Aorta (tissue), 5 donors: ENCODE measurements at regions not wholly inside any gene's neighbourhood (a gene's known extent, or its start where the extent isn't known, plus 50 kb on each side); places are given as distances from the start of the nearest gene placed in this dataset.
"Not testable (repeated sequence)": the region's sequence is repeated elsewhere in the genome, so short reads cannot be mapped to it uniquely, and the experiment has no call there.

Source experiments
- ATAC-seq: fragments of 200-7000 bp; cut with Tn5 transposase; one replicate; pipeline ENCODE4 v1.9.1; 2022; ENCODE audit warnings: moderate library complexity; ENCODE audit not compliant: low FRiP score
- DNase-seq, 2 donors: peaks; one replicate each; pipeline ENCODE4 v3.0.0-alpha.2; 2020
- H3K27ac ChIP-seq, 2 donors: one replicate each; pipeline ENCODE4 v1.5.1; 2013; ENCODE audit warnings: low read length in 2 of 2, mild to moderate bottlenecking in 2 of 2, moderate library complexity in 2 of 2, control low read depth in 1 of 2, inconsistent platforms in 1 of 2, low read depth in 1 of 2
- H3K27me3 ChIP-seq, 2 donors: one replicate each; pipeline ENCODE4 v1.6.1; 2013; ENCODE audit warnings: control low read depth in 1 of 2, low read length in 1 of 2, mild to moderate bottlenecking in 1 of 2, moderate library complexity in 1 of 2; ENCODE audit not compliant: insufficient read depth in 2 of 2, control insufficient read depth in 1 of 2
- H3K36me3 ChIP-seq, 2 donors: one replicate each; pipeline ENCODE4 v1.6.1; 2013; ENCODE audit warnings: control low read depth in 1 of 2, low read length in 1 of 2, mild to moderate bottlenecking in 1 of 2; ENCODE audit not compliant: insufficient read depth in 2 of 2, control insufficient read depth in 1 of 2
- H3K4me1 ChIP-seq, 2 donors: one replicate each; pipeline ENCODE4 v1.6.1; 2013; ENCODE audit warnings: low read length in 2 of 2, control low read depth in 1 of 2, mild to moderate bottlenecking in 1 of 2, moderate library complexity in 1 of 2; ENCODE audit not compliant: insufficient read depth in 2 of 2, control insufficient read depth in 1 of 2
- H3K4me3 ChIP-seq, 2 donors: one replicate each; pipeline ENCODE4 v1.5.1; 2013; ENCODE audit warnings: low read length in 2 of 2, control low read depth in 1 of 2, mild to moderate bottlenecking in 1 of 2
- H3K9me3 ChIP-seq: one replicate; pipeline ENCODE4 v1.6.1; 2013; ENCODE audit warnings: mild to moderate bottlenecking, low read length; ENCODE audit not compliant: control insufficient read depth
- WGBS, 2 donors: extraction: QIAGEN DNeasy Blood & Tissue Kit; methylation state at CpG; one replicate each; pipeline ENCODE4 v1.1.7; 2013; 5-methylcytosine and 5-hydroxymethylcytosine counted together
- intact Hi-C, 2 donors: fragments of 100-400 bp; cut with DNase I; formaldehyde crosslinking; loops; one replicate each; pipeline versions ENCODE4 v1.14.2 to v1.15.0; 2022
- donor health status: healthy with polysubstance abuse.
- donor health status: Bipolar disorder and iron deficiency.
- donor health status: DM: no; HTN: no; CAD: no.
- donor health status: DM: no; HTN: no; CAD: no.
- donor health status: DM: yes; HTN: yes; CAD: no.

GRCh38 chr6:11944111-11944510, 68.0 kb upstream of the HIVEP1 start:
- Histone ChIP-seq H3K4me3 (no peak overlapping the region), H3K36me3 (no peaks in the 10 kb centered on the region), H3K4me1 (no peaks in the 10 kb centered on the region), H3K27ac (no peak overlapping the region), H3K9me3 (no peaks in the 10 kb centered on the region), H3K27me3 (no peaks in the 10 kb centered on the region)
- 73% methylated on average over 1 of the region's 1 CpG for WGBS, 2 donors
- ATAC-seq = no peak
- DNase-seq = no peak
- intact Hi-C loops = no loop called here

- Histone ChIP-seq H3K27me3 (no peaks in the 10 kb centered on the region), H3K4me1 (no peaks in the 10 kb centered on the region), H3K4me3 (no peak overlapping the region), H3K36me3 (no peaks in the 10 kb centered on the region), H3K27ac (no peak overlapping the region), H3K9me3 (no peaks in the 10 kb centered on the region)
- WGBS, 2 donors = 92 to 94% methylated on average over 5 of the region's 5 CpGs
- intact Hi-C loops = no loop called here
- DNase-seq (no peak), ATAC-seq (no peak)
Measured at GRCh38 chr6:11943060-11943459, 69.1 kb upstream of the HIVEP1 start.

- intact Hi-C loops = no loop called here
- Histone ChIP-seq H3K9me3 (no peaks in the 10 kb centered on the region), H3K4me1 (no peaks in the 10 kb centered on the region), H3K4me3 (no peak overlapping the region), H3K27me3 (no peaks in the 10 kb centered on the region), H3K27ac (no peak overlapping the region), H3K36me3 (no peaks in the 10 kb centered on the region)
- ATAC-seq (no peak), DNase-seq (no peak)
- WGBS, 2 donors = 89 to 92% methylated on average over 4 of the region's 4 CpGs
Measured at GRCh38 chr6:11942185-11942864, 69.8 kb upstream of the HIVEP1 start.

DNA sequence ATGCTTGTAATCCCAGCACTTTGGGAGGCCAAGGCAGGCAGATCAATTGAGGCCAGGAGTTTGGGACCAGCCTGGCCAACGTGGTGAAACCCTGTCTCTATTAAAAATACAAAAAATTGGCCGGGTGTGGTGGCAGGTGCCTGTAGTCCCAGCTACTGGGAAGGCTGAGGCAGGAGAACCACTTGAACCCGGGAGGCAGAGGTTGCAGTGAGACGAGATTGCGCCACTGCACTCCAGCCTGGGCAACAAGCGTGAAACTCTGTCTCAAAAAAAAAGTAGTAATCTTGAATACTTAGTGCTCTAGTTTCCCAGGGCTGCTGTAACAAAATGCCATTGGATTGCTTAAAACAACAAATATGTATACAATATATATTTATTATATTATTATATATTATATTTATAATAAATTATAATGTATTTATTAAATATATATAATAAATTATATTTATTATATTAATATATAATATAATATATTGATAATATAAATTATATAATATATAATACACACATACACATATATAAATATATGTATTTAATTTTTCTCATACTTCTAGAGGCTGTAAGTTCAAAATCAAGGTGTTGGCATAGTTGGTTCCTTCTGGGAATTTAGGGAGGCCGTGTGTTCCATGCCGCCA, 71.5 kb upstream of the HIVEP1 start:
- WGBS, 2 donors = 95 to 97% methylated on average over 8 of the region's 8 CpGs
- DNase-seq, H3K9me3 ChIP-seq, H3K27me3 ChIP-seq, H3K27ac ChIP-seq, H3K4me3 ChIP-seq, ATAC-seq, intact Hi-C loops, H3K4me1 ChIP-seq, H3K36me3 ChIP-seq: not testable (repeated sequence)

GRCh38 chr6:11938285-11938890, 73.7 kb upstream of the HIVEP1 start:
- Histone ChIP-seq H3K4me3 (no peak overlapping the region), H3K4me1 (no peaks in the 10 kb centered on the region), H3K36me3 (no peaks in the 10 kb centered on the region), H3K27ac (no peak overlapping the region), H3K27me3 (no peaks in the 10 kb centered on the region), H3K9me3 (no peaks in the 10 kb centered on the region)
- WGBS, 2 donors = 24 to 41% methylated on average over 8 of the region's 8 CpGs
- DNase-seq (no peak), ATAC-seq (no peak)
- intact Hi-C loops = no loop called here

DNA sequence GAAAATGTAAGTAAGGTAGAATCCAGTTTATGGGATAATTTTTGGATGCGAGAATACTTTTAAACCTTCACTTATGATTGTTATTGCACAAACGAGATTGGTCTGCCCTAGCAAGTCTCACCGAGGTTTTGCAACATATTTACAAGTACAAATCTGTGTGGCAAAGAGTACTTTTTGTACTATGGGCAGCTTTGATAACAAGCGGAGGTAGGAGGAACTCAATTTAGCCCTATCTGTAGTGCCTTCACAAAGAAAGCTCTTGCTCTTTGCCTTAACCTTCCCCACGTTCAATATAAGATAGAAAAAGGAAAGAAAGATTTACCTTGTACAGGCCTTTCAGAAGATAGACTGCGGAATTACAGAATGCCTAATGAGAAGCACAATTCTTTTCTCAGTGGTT, 77.5 kb upstream of the HIVEP1 start:
- no peak overlapping the region for H3K4me3 ChIP-seq
- ATAC-seq (no peak), DNase-seq (no peak)
- no peaks in the 10 kb centered on the region for H3K4me1 ChIP-seq
- intact Hi-C loops = no loop called here
- H3K27ac ChIP-seq = no peak overlapping the region
- H3K36me3 ChIP-seq = no peaks in the 10 kb centered on the region
- 94 to 95% methylated on average over 6 of the region's 6 CpGs for WGBS, 2 donors
- H3K9me3 ChIP-seq = no peaks in the 10 kb centered on the region
- H3K27me3 ChIP-seq = no peaks in the 10 kb centered on the region

- whole genome bisulfite sequencing, 2 donors = 93 to 96% methylated on average over 30 to 33 of the region's 33 CpGs
- intact Hi-C loops, ATAC-seq, H3K4me1 ChIP-seq, H3K27me3 ChIP-seq, H3K36me3 ChIP-seq, H3K4me3 ChIP-seq, DNase-seq, H3K9me3 ChIP-seq, H3K27ac ChIP-seq: not testable (repeated sequence)
Measured at GRCh38 chr6:11932892-11933291, 79.2 kb upstream of the HIVEP1 start.

- Histone ChIP-seq H3K36me3 (no peaks in the 10 kb centered on the region), H3K4me1 (no peaks in the 10 kb centered on the region), H3K4me3 (no peak overlapping the region), H3K9me3 (no peaks in the 10 kb centered on the region), H3K27ac (no peak overlapping the region), H3K27me3 (no peaks in the 10 kb centered on the region)
- DNase-seq = no peak
- ATAC-seq = no peak
- intact Hi-C loops = no loop called here
- WGBS, 2 donors = 94 to 96% methylated on average over 10 of the region's 10 CpGs
Measured at GRCh38 chr6:11931296-11932035, 80.6 kb upstream of the HIVEP1 start.
